Sigmoid colon (tissue), 6 donors: ENCODE measurements at regions not wholly inside any gene's neighbourhood (a gene's known extent, or its start where the extent isn't known, plus 50 kb on each side); places are given as distances from the start of the nearest gene placed in this dataset.

ENCODE experiments used
- DNase-seq: peaks from one replicate; pipeline ENCODE4 v3.0.0-alpha.2; 2019
- H3K27ac ChIP-seq, 4 donors: fragments of 200-600 bp; sonication (generic); one replicate each; pipeline ENCODE4 v1.5.1; 2016 to 2019; ENCODE audit warnings: mild to moderate bottlenecking in 1 of 4
- H3K27me3 ChIP-seq, 3 donors: fragments of 200-600 bp; sonication (generic); one replicate each; pipeline ENCODE4 v1.5.1; 2019; ENCODE audit warnings: mild to moderate bottlenecking in 1 of 3
- H3K36me3 ChIP-seq, 4 donors: fragments of 200-600 bp; sonication (generic); one replicate each; pipeline ENCODE4 v1.5.1; 2016 to 2019
- H3K4me1 ChIP-seq, 4 donors: fragments of 200-600 bp; sonication (generic); one replicate each; pipeline ENCODE4 v1.5.1; 2017 to 2019
- H3K4me3 ChIP-seq, 4 donors: fragments of 200-600 bp; sonication (generic); one replicate each; pipeline ENCODE4 v1.5.1; 2017 to 2019; ENCODE audit warnings: mild to moderate bottlenecking in 2 of 4, moderate library complexity in 1 of 4
- H3K9me3 ChIP-seq, 4 donors: fragments of 200-600 bp in 3 of 4; sonication (generic) in 3 of 4; one replicate each; pipeline versions ENCODE4 v1.5.1 to v1.6.1; 2013 to 2019
- CTCF ChIP-seq, 4 experiments: fragments of 450-650 bp in 3 of 4; fragments of 200-600 bp in 1 of 4; IDR thresholded peaks; one replicate each; pipeline ENCODE4 v1.5.1; 2016 to 2019; ENCODE audit warnings: antibody characterized with exemption in 4 of 4, mild to moderate bottlenecking in 3 of 4, moderate library complexity in 2 of 4
- EP300 ChIP-seq, 4 donors: sonication (generic); formaldehyde crosslinking; IDR thresholded peaks; one replicate each; pipeline ENCODE4 v1.6.1; 2017; ENCODE audit warnings: antibody characterized with exemption in 4 of 4
- POLR2A ChIP-seq, 2 donors: fragments of 450-650 bp; IDR thresholded peaks; one replicate each; pipeline ENCODE4 v1.6.1; 2016; ENCODE audit warnings: antibody characterized with exemption in 2 of 2, mild to moderate bottlenecking in 2 of 2, moderate library complexity in 2 of 2
- POLR2AphosphoS5 ChIP-seq, 4 donors: sonication (generic); formaldehyde crosslinking; IDR thresholded peaks; one replicate each; pipeline ENCODE4 v1.6.1; 2017; ENCODE audit warnings: antibody characterized with exemption in 4 of 4
- WGBS, 2 donors: extraction: QIAGEN DNeasy Blood & Tissue Kit; methylation state at CpG; one replicate each; pipeline ENCODE4 v1.1.7; 2013; 5-methylcytosine and 5-hydroxymethylcytosine counted together
- intact Hi-C: fragments of 100-400 bp; cut with DNase I; formaldehyde crosslinking; loops from one replicate; pipeline ENCODE4 v1.15.1; 2023
- donor health status: healthy with polysubstance abuse.
- donor health status: healthy.

DNA sequence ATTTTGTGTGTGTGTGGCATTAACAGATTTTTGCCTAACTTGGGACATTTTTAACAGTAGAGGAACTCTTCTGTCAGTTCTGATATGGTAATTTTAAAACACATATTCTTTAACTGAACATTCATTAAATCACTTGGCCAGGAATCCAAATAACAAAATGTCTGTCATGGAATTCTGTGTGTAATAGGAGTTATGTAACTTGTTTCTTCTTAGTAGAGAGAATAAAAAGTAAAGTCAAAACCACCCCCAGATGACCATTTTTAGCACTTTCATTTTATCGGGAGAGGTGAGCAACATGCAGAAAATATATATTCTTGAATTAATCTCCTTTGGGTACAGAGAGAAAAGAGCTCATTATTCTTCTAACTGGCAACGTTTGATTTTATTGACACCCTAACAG is 1740.3 kb downstream of the STIM2 start:
- no peak for TF ChIP-seq POLR2A (IDR thresholded peaks at IDR 0.05)
- no peak for TF ChIP-seq EP300 (IDR thresholded peaks at IDR 0.05)
- no peak for TF ChIP-seq POLR2AphosphoS5 (IDR thresholded peaks at IDR 0.05)
- TF ChIP-seq CTCF (IDR thresholded peaks at IDR 0.05) = no peak
- WGBS, 2 donors = 56 to 81% methylated on average over 2 of the region's 2 CpGs
- Histone ChIP-seq H3K36me3 (no peaks in the 10 kb centered on the region), H3K27me3 (no peaks in the 10 kb centered on the region), H3K27ac (no peak overlapping the region), H3K9me3 (no peaks in the 10 kb centered on the region), H3K4me1 (no peaks in the 10 kb centered on the region), H3K4me3 (no peak overlapping the region)
- intact Hi-C loops = no loop called here
- DNase-seq = no peak

GRCh38 chr4:28621591-28621990 is 1761.0 kb downstream of the STIM2 start:
- no peaks in the 10 kb centered on the region for H3K9me3 ChIP-seq
- TF ChIP-seq POLR2AphosphoS5 (IDR thresholded peaks at IDR 0.05) (no peak), EP300 (IDR thresholded peaks at IDR 0.05) (no peak), CTCF (IDR thresholded peaks at IDR 0.05) (no peak), POLR2A (IDR thresholded peaks at IDR 0.05) (no peak)
- no peaks in the 10 kb centered on the region for H3K27me3 ChIP-seq
- H3K36me3 ChIP-seq = no peaks in the 10 kb centered on the region
- 59 to 74% methylated on average over 3 of the region's 3 CpGs for WGBS, 2 donors
- intact Hi-C loops = no loop called here
- no peak for DNase-seq
- no peak overlapping the region for H3K27ac ChIP-seq
- H3K4me3 ChIP-seq = no peak overlapping the region
- H3K4me1 ChIP-seq = no peaks in the 10 kb centered on the region

- WGBS, 2 donors = 65 to 85% methylated on average over 3 of the region's 3 CpGs
- Histone ChIP-seq H3K4me3 (no peak overlapping the region), H3K27ac (no peak overlapping the region), H3K36me3 (no peaks in the 10 kb centered on the region), H3K9me3 (no peaks in the 10 kb centered on the region), H3K27me3 (no peaks in the 10 kb centered on the region), H3K4me1 (no peaks in the 10 kb centered on the region)
- no peak for TF ChIP-seq POLR2AphosphoS5 (IDR thresholded peaks at IDR 0.05)
- TF ChIP-seq EP300 (IDR thresholded peaks at IDR 0.05) = no peak
- TF ChIP-seq CTCF (IDR thresholded peaks at IDR 0.05) = no peak
- no peak for TF ChIP-seq POLR2A (IDR thresholded peaks at IDR 0.05)
- intact Hi-C loops = no loop called here
- no peak for DNase-seq
Observed at GRCh38 chr4:28636971-28637370, 1776.3 kb downstream of the STIM2 start.

GRCh38 chr4:28639747-28640146 is 1779.1 kb downstream of the STIM2 start:
- WGBS, 2 donors = 70 to 77% methylated on average over 2 of the region's 2 CpGs
- Histone ChIP-seq H3K27me3 (no peaks in the 10 kb centered on the region), H3K36me3 (no peaks in the 10 kb centered on the region), H3K9me3 (no peaks in the 10 kb centered on the region), H3K27ac (no peak overlapping the region), H3K4me1 (no peaks in the 10 kb centered on the region), H3K4me3 (no peak overlapping the region)
- intact Hi-C loops = no loop called here
- no peak for DNase-seq
- TF ChIP-seq POLR2A (IDR thresholded peaks at IDR 0.05) (no peak), EP300 (IDR thresholded peaks at IDR 0.05) (no peak), POLR2AphosphoS5 (IDR thresholded peaks at IDR 0.05) (no peak), CTCF (IDR thresholded peaks at IDR 0.05) (no peak)

- Histone ChIP-seq H3K27me3 (no peaks in the 10 kb centered on the region), H3K27ac (no peak overlapping the region), H3K9me3 (no peaks in the 10 kb centered on the region), H3K36me3 (no peaks in the 10 kb centered on the region), H3K4me1 (no peaks in the 10 kb centered on the region), H3K4me3 (no peak overlapping the region)
- intact Hi-C loops = no loop called here
- no peak for TF ChIP-seq POLR2AphosphoS5 (IDR thresholded peaks at IDR 0.05)
- no peak for TF ChIP-seq CTCF (IDR thresholded peaks at IDR 0.05)
- TF ChIP-seq EP300 (IDR thresholded peaks at IDR 0.05) = no peak
- TF ChIP-seq POLR2A (IDR thresholded peaks at IDR 0.05) = no peak
- WGBS, 2 donors = 67 to 69% methylated on average over 3 of the region's 3 CpGs
- no peak for DNase-seq
Observed at GRCh38 chr4:28654618-28655017, 1794.0 kb downstream of the STIM2 start.
